ENCODE measurements at regions not wholly inside any gene's neighbourhood (a gene's known extent, or its start where the extent isn't known, plus 50 kb on each side); places are given as distances from the start of the nearest gene placed in this dataset.

- H3K36me3 ChIP-seq (ENCODE audit: control insufficient read depth in 2 of 2, extremely low read depth in 1 of 2, insufficient read depth in 2 of 2, low read length in 2 of 2): no peaks in the 10 kb centered on the region
- TF ChIP-seq, protein P1, sequence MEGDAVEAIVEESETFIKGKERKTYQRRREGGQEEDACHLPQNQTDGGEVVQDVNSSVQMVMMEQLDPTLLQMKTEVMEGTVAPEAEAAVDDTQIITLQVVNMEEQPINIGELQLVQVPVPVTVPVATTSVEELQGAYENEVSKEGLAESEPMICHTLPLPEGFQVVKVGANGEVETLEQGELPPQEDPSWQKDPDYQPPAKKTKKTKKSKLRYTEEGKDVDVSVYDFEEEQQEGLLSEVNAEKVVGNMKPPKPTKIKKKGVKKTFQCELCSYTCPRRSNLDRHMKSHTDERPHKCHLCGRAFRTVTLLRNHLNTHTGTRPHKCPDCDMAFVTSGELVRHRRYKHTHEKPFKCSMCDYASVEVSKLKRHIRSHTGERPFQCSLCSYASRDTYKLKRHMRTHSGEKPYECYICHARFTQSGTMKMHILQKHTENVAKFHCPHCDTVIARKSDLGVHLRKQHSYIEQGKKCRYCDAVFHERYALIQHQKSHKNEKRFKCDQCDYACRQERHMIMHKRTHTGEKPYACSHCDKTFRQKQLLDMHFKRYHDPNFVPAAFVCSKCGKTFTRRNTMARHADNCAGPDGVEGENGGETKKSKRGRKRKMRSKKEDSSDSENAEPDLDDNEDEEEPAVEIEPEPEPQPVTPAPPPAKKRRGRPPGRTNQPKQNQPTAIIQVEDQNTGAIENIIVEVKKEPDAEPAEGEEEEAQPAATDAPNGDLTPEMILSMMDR (optimal IDR thresholded peaks at IDR 0.05 in 1 of 3, IDR thresholded peaks at IDR 0.05 in 1 of 3, conservative IDR thresholded peaks at IDR 0.05 in 1 of 3; ENCODE audit: extremely low read depth in 1 of 3, insufficient read depth in 2 of 3, low read length in 3 of 3): no peak
- no peak for TF ChIP-seq EZH2 (IDR thresholded peaks at IDR 0.05; ENCODE audit: low read length)
- no peak for FAIRE-seq
Measured at GRCh38 chr1:94593611-94594010, 52.1 kb upstream of the F3 start.

GRCh38 chr1:94592571-94592920 lies 51.0 kb upstream of the F3 start:
- no peak for FAIRE-seq
- no peaks in the 10 kb centered on the region for H4K20me1 ChIP-seq (ENCODE audit: control insufficient read depth, extremely low read depth, insufficient read depth, low read length)
- no peak overlapping the region for H3K27ac ChIP-seq (ENCODE audit: control insufficient read depth, insufficient read depth, low read length)
- no peak for TF ChIP-seq EZH2 (IDR thresholded peaks at IDR 0.05; ENCODE audit: low read length)
- TF ChIP-seq, protein P1 (optimal IDR thresholded peaks at IDR 0.05 in 1 of 3, IDR thresholded peaks at IDR 0.05 in 1 of 3, conservative IDR thresholded peaks at IDR 0.05 in 1 of 3; ENCODE audit: extremely low read depth in 1 of 3, insufficient read depth in 2 of 3, low read length in 3 of 3): no peak
- no peaks in the 10 kb centered on the region for H3K79me2 ChIP-seq (ENCODE audit: control insufficient read depth, insufficient read depth, low read length)
- no peaks in the 10 kb centered on the region for H3K9me3 ChIP-seq (ENCODE audit: control insufficient read depth, low read depth, low read length)
- H3K4me2 ChIP-seq (ENCODE audit: control insufficient read depth, extremely low read depth, insufficient read depth, low read depth, low read length): no peak overlapping the region
- no peak for DNase-seq (ENCODE audit: low read depth, low spot score)
- no peak overlapping the region for H3K4me3 ChIP-seq (ENCODE audit: control insufficient read depth in 2 of 3, extremely low read depth in 1 of 3, insufficient read depth in 2 of 3, low read depth in 1 of 3, low read length in 3 of 3)
- dilution Hi-C loops (cut with MboI; ENCODE audit: extremely low pct_ligation_motif_present, low sequenced_read_pairs): no loop called here
- no peak overlapping the region for H2AFZ ChIP-seq (ENCODE audit: control insufficient read depth, low read length)
- no peaks in the 10 kb centered on the region for H3K36me3 ChIP-seq (ENCODE audit: control insufficient read depth in 2 of 2, extremely low read depth in 1 of 2, insufficient read depth in 2 of 2, low read length in 2 of 2)
- H3K9ac ChIP-seq (ENCODE audit: control insufficient read depth, extremely low read depth, insufficient read depth, low read length): no peak overlapping the region
- H3K27me3 ChIP-seq (ENCODE audit: control insufficient read depth, extremely low read depth, insufficient read depth, low read length): no peaks in the 10 kb centered on the region
- H3K9me1 ChIP-seq (ENCODE audit: control insufficient read depth, extremely low read depth, insufficient read depth, low read length): no peaks in the 10 kb centered on the region
- peaks cover 5% of the 10 kb centered on the region for H3K4me1 ChIP-seq (ENCODE audit: control insufficient read depth, extremely low read depth, insufficient read depth, low read length)

More at GRCh38 chr1:94593611-94594010, 52.1 kb upstream of the F3 start:
- Histone ChIP-seq H3K27me3 (ENCODE audit: control insufficient read depth, extremely low read depth, insufficient read depth, low read length) (no peaks in the 10 kb centered on the region), H2AFZ (ENCODE audit: control insufficient read depth, low read length) (no peak overlapping the region), H3K9ac (ENCODE audit: control insufficient read depth, extremely low read depth, insufficient read depth, low read length) (no peak overlapping the region), H3K4me3 (ENCODE audit: control insufficient read depth in 2 of 3, extremely low read depth in 1 of 3, insufficient read depth in 2 of 3, low read depth in 1 of 3, low read length in 3 of 3) (no peak overlapping the region), H3K4me1 (ENCODE audit: control insufficient read depth, extremely low read depth, insufficient read depth, low read length) (peaks cover 7% of the 10 kb centered on the region), H3K9me1 (ENCODE audit: control insufficient read depth, extremely low read depth, insufficient read depth, low read length) (no peaks in the 10 kb centered on the region), H3K79me2 (ENCODE audit: control insufficient read depth, insufficient read depth, low read length) (no peaks in the 10 kb centered on the region), H3K27ac (ENCODE audit: control insufficient read depth, insufficient read depth, low read length) (no peak overlapping the region), H4K20me1 (ENCODE audit: control insufficient read depth, extremely low read depth, insufficient read depth, low read length) (no peaks in the 10 kb centered on the region), H3K4me2 (ENCODE audit: control insufficient read depth, extremely low read depth, insufficient read depth, low read depth, low read length) (no peak overlapping the region), H3K9me3 (ENCODE audit: control insufficient read depth, low read depth, low read length) (no peaks in the 10 kb centered on the region)
- dilution Hi-C loops (cut with MboI; ENCODE audit: extremely low pct_ligation_motif_present, low sequenced_read_pairs): no loop called here
- DNase-seq (ENCODE audit: low read depth, low spot score): no peak
